ENCODE measurements at regions not wholly inside any gene's neighbourhood (a gene's known extent, or its start where the extent isn't known, plus 50 kb on each side); places are given as distances from the start of the nearest gene placed in this dataset.

GRCh38 chr4:54607067-54607466, 50.7 kb upstream of the KIT start:
- Histone ChIP-seq H3K36me3 (ENCODE audit: control insufficient read depth, insufficient read depth, low read length) (no peaks in the 10 kb centered on the region), H3K4me1 (ENCODE audit: control insufficient read depth, insufficient read depth, low read length) (no peaks in the 10 kb centered on the region), H3K27ac (ENCODE audit: low read depth, low read length) (no peak overlapping the region), H3K27me3 (ENCODE audit: control insufficient read depth, insufficient read depth, low read length) (no peaks in the 10 kb centered on the region), H3K4me3 (ENCODE audit: low read depth, low read length) (no peak overlapping the region), H3K9me3 (ENCODE audit: control insufficient read depth, insufficient read depth, low read length) (no peaks in the 10 kb centered on the region)
- WGBS (ENCODE audit: insufficient coverage), result 89% methylated on average over 2 of the region's 2 CpGs
- no peak for DNase-seq (ENCODE audit: low read depth in 4 of 6, low spot score in 6 of 6)

- H3K27me3 ChIP-seq (ENCODE audit: control insufficient read depth, insufficient read depth, low read length), result no peaks in the 10 kb centered on the region
- H3K4me1 ChIP-seq (ENCODE audit: control insufficient read depth, insufficient read depth, low read length), result no peaks in the 10 kb centered on the region
- DNase-seq (ENCODE audit: low read depth in 4 of 6, low spot score in 6 of 6), result no peak
- H3K9me3 ChIP-seq (ENCODE audit: control insufficient read depth, insufficient read depth, low read length), result no peaks in the 10 kb centered on the region
- H3K4me3 ChIP-seq (ENCODE audit: low read depth, low read length), result no peak overlapping the region
- H3K36me3 ChIP-seq (ENCODE audit: control insufficient read depth, insufficient read depth, low read length), result no peaks in the 10 kb centered on the region
- no peak overlapping the region for H3K27ac ChIP-seq (ENCODE audit: low read depth, low read length)
These were observed 50.2 kb upstream of the KIT start for GRCh38 chr4:54607521-54607920.

Measured in spinal cord (tissue), 9 donors.